Left lung (tissue), 4 donors: ENCODE measurements at regions not wholly inside any gene's neighbourhood (a gene's known extent, or its start where the extent isn't known, plus 50 kb on each side); places are given as distances from the start of the nearest gene placed in this dataset.
A peak's percentile ranks its signal among the peaks of the same experiment; 100 is the strongest.

Experiments used
- ATAC-seq: fragments of 200-7000 bp; cut with Tn5 transposase; one replicate; pipeline ENCODE4 v1.9.1; 2020; ENCODE audit warnings: moderate library complexity
- DNase-seq, 4 donors: peaks; one replicate each; pipeline ENCODE4 v3.0.0-alpha.2; 2013 to 2020
- H3K27ac ChIP-seq, 2 donors: fragments of 200-600 bp; sonication (generic) in 1 of 2; one replicate each; pipeline versions ENCODE4 v1.5.0 to v1.8.0; 2020 to 2021
- H3K27me3 ChIP-seq, 2 donors: fragments of 200-600 bp; sonication (generic) in 1 of 2; one replicate each; pipeline versions ENCODE4 v1.5.0 to v1.8.0; 2020 to 2021
- H3K36me3 ChIP-seq, 2 donors: fragments of 200-600 bp; sonication (generic) in 1 of 2; one replicate each; pipeline versions ENCODE4 v1.5.0 to v1.8.0; 2020 to 2021
- H3K4me1 ChIP-seq, 2 donors: fragments of 200-600 bp; one replicate each; pipeline ENCODE4 v1.8.0; 2021
- H3K4me3 ChIP-seq, 2 donors: fragments of 200-600 bp; sonication (generic) in 1 of 2; one replicate each; pipeline versions ENCODE4 v1.5.0 to v1.8.0; 2020 to 2021; ENCODE audit warnings: mild to moderate bottlenecking in 1 of 2
- H3K9me3 ChIP-seq, 2 donors: fragments of 200-600 bp; sonication (generic) in 1 of 2; one replicate each; pipeline versions ENCODE4 v1.5.0 to v1.8.0; 2020 to 2021
- intact Hi-C, 2 donors: fragments of 100-400 bp; cut with DNase I; formaldehyde crosslinking; loops; one replicate each; pipeline versions ENCODE4 v1.11.2 to v1.14.2; 2022
- TF ChIP-seq, protein P1 (sequence below), 2 donors: fragments of 200-600 bp; sonication (generic) in 1 of 2; IDR thresholded peaks; one replicate each; pipeline versions ENCODE4 v1.5.0 to v1.8.0; 2021; ENCODE audit warnings: antibody characterized with exemption in 2 of 2
- donor health status: DM: no; HTN: yes; CAD: no.
- donor health status: DM: no; HTN: no; CAD: no.

DNA sequence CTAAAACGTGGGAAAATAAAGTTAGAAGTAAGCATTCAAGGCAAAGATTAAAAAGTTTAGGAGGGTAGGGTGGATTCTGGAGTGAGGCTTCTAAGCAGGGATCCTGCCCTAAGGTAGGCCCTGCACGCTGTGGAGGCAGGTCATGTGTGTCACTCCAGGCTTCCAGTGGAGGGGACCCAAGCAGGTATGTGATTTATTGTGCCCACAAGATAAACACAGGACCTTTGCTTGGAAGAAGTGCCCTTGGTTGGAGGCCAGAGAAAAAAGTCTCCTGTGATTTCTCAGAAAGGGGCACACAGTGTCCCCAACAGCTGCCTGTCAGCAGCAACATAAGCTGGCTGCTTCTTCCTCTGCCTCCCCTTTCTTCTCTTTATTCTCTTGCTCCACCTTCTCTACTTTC is 110.8 kb downstream of the FOXD2 start:
- intact Hi-C loops: no loop called here
- Histone ChIP-seq H3K36me3 (no peaks in the 10 kb centered on the region), H3K4me3 (no peak overlapping the region), H3K9me3 (no peaks in the 10 kb centered on the region), H3K4me1 (no peaks in the 10 kb centered on the region), H3K27ac (no peak overlapping the region), H3K27me3 (no peaks in the 10 kb centered on the region)
- ATAC-seq (no peak), DNase-seq (no peak)
- TF ChIP-seq, protein P1, sequence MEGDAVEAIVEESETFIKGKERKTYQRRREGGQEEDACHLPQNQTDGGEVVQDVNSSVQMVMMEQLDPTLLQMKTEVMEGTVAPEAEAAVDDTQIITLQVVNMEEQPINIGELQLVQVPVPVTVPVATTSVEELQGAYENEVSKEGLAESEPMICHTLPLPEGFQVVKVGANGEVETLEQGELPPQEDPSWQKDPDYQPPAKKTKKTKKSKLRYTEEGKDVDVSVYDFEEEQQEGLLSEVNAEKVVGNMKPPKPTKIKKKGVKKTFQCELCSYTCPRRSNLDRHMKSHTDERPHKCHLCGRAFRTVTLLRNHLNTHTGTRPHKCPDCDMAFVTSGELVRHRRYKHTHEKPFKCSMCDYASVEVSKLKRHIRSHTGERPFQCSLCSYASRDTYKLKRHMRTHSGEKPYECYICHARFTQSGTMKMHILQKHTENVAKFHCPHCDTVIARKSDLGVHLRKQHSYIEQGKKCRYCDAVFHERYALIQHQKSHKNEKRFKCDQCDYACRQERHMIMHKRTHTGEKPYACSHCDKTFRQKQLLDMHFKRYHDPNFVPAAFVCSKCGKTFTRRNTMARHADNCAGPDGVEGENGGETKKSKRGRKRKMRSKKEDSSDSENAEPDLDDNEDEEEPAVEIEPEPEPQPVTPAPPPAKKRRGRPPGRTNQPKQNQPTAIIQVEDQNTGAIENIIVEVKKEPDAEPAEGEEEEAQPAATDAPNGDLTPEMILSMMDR (IDR thresholded peaks at IDR 0.05): no peak

DNA sequence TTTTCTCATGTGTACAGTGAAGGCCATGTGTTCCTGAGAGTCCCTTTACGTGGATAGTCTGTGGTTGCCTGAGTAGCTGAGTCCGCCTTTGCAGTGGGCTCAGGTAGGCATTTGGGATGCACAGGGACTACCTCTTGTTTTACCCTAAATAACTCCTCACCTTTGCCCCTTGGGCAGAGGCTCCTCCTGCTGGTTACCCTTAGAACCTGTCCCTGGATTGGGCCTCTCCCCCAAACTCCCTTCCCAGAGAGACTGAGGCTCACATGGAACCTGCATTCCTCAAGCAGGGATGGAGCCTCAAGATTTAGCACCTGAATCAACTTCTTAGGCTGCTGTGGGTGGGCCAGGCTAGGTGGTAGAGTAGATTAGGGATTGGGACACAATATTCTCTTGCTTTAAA is 111.7 kb downstream of the FOXD2 start:
- TF ChIP-seq, protein P1 (IDR thresholded peaks at IDR 0.05): no peak
- Histone ChIP-seq H3K4me1 (no peaks in the 10 kb centered on the region), H3K27ac (no peak overlapping the region), H3K36me3 (no peaks in the 10 kb centered on the region), H3K4me3 (no peak overlapping the region), H3K9me3 (no peaks in the 10 kb centered on the region), H3K27me3 (no peaks in the 10 kb centered on the region)
- no peak for ATAC-seq
- intact Hi-C loops: no loop called here
- no peak for DNase-seq

DNA sequence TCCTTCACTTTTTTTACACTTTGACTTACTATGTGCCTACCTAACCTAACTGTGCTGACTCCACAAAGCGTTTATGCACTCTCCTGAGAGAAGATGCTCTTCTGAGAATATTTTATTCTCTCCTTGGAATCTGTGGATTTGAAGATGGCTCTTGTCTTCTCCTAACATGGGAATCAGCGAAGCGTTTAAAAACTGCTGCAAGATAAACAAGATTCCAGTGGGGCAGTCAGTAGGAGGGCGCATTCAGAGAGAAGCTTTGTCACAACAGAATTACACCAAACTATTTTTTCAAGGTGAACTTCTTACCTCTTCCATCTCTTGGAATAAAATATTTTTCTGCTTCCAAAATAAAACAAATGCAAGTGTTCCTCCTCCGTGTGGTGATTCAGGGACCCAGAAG is 113.1 kb downstream of the FOXD2 start:
- H3K4me3 ChIP-seq: no peak overlapping the region
- no peak for DNase-seq
- peaks cover 0 to 4% of the 10 kb centered on the region in 2 donors for H3K4me1 ChIP-seq
- TF ChIP-seq, protein P1 (IDR thresholded peaks at IDR 0.05): no peak
- no peak for ATAC-seq
- no peaks in the 10 kb centered on the region for H3K9me3 ChIP-seq
- no peaks in the 10 kb centered on the region for H3K27me3 ChIP-seq
- H3K27ac ChIP-seq: no peak overlapping the region
- no peaks in the 10 kb centered on the region for H3K36me3 ChIP-seq
- intact Hi-C loops: no loop called here

DNA sequence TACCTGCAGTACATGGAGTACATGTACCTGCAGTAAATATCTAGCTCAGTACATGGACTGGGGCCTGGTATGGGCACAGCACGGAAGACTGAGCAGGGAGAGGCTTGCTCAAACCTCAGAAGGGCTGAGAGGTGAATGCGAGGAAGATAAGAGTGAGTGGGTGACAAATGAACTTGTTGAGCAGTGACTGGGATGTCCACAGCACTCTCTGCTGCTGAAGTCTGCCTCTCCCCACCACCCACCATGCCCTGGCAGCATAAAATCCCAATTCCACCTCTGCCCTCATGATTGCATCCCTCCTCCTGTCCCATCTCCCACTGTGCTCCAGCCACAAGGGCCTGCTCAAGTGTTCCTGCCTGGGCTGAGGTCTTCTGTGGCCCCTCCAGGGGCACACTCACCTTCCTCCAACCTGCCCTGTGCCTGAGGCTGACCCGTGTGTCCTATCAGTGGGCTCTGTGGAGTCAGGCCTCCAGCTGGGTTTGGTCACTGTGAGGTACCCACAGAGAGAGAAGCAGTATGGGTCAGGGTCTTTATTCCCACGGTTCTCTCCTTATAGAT is 114.2 kb downstream of the FOXD2 start:
- no peaks in the 10 kb centered on the region for H3K9me3 ChIP-seq
- DNase-seq: peak in 1 of 4 donors; percentile 4
- H3K4me1 ChIP-seq: peaks cover 0 to 8% of the 10 kb centered on the region in 2 donors
- no peak overlapping the region for H3K4me3 ChIP-seq
- TF ChIP-seq, protein P1 (IDR thresholded peaks at IDR 0.05): no peak
- no peak overlapping the region for H3K27ac ChIP-seq
- no peaks in the 10 kb centered on the region for H3K27me3 ChIP-seq
- no peaks in the 10 kb centered on the region for H3K36me3 ChIP-seq
- no peak for ATAC-seq
- intact Hi-C loops: no loop called here

DNA sequence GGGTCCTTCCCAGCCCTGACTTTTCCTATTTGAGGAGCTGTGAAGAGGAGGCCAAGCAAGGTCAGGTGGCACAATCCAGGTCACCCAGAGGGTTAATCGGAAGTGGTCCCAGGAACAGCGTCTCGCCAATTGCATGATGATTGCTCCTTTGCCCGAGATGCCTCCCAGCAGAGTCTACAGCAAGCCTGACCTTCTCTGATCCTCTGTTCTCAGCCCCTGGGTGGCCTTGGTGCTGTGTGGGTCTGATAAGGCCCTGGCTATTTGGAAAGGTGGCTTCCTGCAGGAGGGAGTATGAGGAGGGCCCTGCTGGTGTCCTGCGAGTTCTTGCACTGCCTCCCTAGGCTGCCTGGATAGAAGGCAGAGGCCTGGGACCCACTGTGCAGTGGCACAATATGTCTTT is 116.2 kb downstream of the FOXD2 start:
- no peaks in the 10 kb centered on the region for H3K36me3 ChIP-seq
- DNase-seq (no peak), ATAC-seq (no peak)
- intact Hi-C loops: no loop called here
- no peak overlapping the region for H3K4me3 ChIP-seq
- H3K27ac ChIP-seq: no peak overlapping the region
- H3K27me3 ChIP-seq: no peaks in the 10 kb centered on the region
- H3K9me3 ChIP-seq: no peaks in the 10 kb centered on the region
- H3K4me1 ChIP-seq: peaks cover 1 to 8% of the 10 kb centered on the region in 2 donors
- TF ChIP-seq, protein P1 (IDR thresholded peaks at IDR 0.05): no peak
